GM20431 (cell line): ENCODE measurements at regions not wholly inside any gene's neighbourhood (a gene's known extent, or its start where the extent isn't known, plus 50 kb on each side); places are given as distances from the start of the nearest gene placed in this dataset.
"Not testable (repeated sequence)": the region's sequence is repeated elsewhere in the genome, so short reads cannot be mapped to it uniquely, and the experiment has no call there.

Experiments
- in situ Hi-C: fragments of 300-500 bp; cut with MseI, MboI; formaldehyde crosslinking; loops from one replicate; pipeline ENCODE4 v1.15.0; 2020; ENCODE audit warnings: low sequenced_read_pairs; ENCODE audit not compliant: unreplicated experiment

- in situ Hi-C loops = no loop called here
These were observed 639.4 kb upstream of the TBX3 start for GRCh38 chr12:115323223-115323905.

- in situ Hi-C loops = no loop called here
These were observed 638.3 kb upstream of the TBX3 start for GRCh38 chr12:115322275-115322674.

- in situ Hi-C loops = no loop called here
These were observed 637.0 kb upstream of the TBX3 start for GRCh38 chr12:115320967-115321366.

- in situ Hi-C loops = no loop called here
These were observed 636.5 kb upstream of the TBX3 start for GRCh38 chr12:115320451-115320850.

GRCh38 chr12:115319446-115320040 is 635.6 kb upstream of the TBX3 start:
- in situ Hi-C loops = no loop called here

GRCh38 chr12:115313929-115314328 is 630.0 kb upstream of the TBX3 start:
- in situ Hi-C loops = no loop called here

- in situ Hi-C loops = no loop called here
These were observed 628.9 kb upstream of the TBX3 start for GRCh38 chr12:115312901-115313300.

GRCh38 chr12:115311875-115312274 is 627.9 kb upstream of the TBX3 start:
- in situ Hi-C loops = no loop called here

- in situ Hi-C loops = no loop called here
These were observed 624.9 kb upstream of the TBX3 start for GRCh38 chr12:115308918-115309317.

- in situ Hi-C loops = no loop called here
These were observed 622.4 kb upstream of the TBX3 start for GRCh38 chr12:115306380-115306779.

GRCh38 chr12:115305867-115306266 is 621.9 kb upstream of the TBX3 start:
- in situ Hi-C loops = no loop called here

GRCh38 chr12:115305275-115305674 is 621.3 kb upstream of the TBX3 start:
- in situ Hi-C loops = no loop called here

GRCh38 chr12:115303723-115304309 is 619.8 kb upstream of the TBX3 start:
- in situ Hi-C loops = no loop called here

GRCh38 chr12:115297445-115297844 is 613.5 kb upstream of the TBX3 start:
- in situ Hi-C loops = no loop called here

GRCh38 chr12:115296613-115297198 is 612.7 kb upstream of the TBX3 start:
- in situ Hi-C loops = no loop called here

- in situ Hi-C loops = no loop called here
These were observed 611.9 kb upstream of the TBX3 start for GRCh38 chr12:115295886-115296285.

GRCh38 chr12:115294453-115295133 is 610.6 kb upstream of the TBX3 start:
- in situ Hi-C loops = no loop called here

GRCh38 chr12:115285429-115285828 is 601.5 kb upstream of the TBX3 start:
- in situ Hi-C loops = not testable (repeated sequence)

GRCh38 chr12:115273456-115273855 is 589.5 kb upstream of the TBX3 start:
- in situ Hi-C loops = no loop called here

- in situ Hi-C loops = no loop called here
These were observed 584.5 kb upstream of the TBX3 start for GRCh38 chr12:115268451-115268850.

GRCh38 chr12:115267891-115268290 is 583.9 kb upstream of the TBX3 start:
- in situ Hi-C loops = no loop called here
